GM04504 (cell line): ENCODE measurements at regions not wholly inside any gene's neighbourhood (a gene's known extent, or its start where the extent isn't known, plus 50 kb on each side); places are given as distances from the start of the nearest gene placed in this dataset.
"Not testable (repeated sequence)": the region's sequence is repeated elsewhere in the genome, so short reads cannot be mapped to it uniquely, and the experiment has no call there.

Source experiments
- DNase-seq: peaks from one replicate; pipeline ENCODE4 v3.0.0-alpha.2; 2012; ENCODE audit warnings: low read depth

- no peak for DNase-seq
Measured at GRCh38 chr3:127520993-127521392, 69.5 kb downstream of the TPRA1 start.

- no peak for DNase-seq
Measured at GRCh38 chr3:127518456-127519081, 72.0 kb downstream of the TPRA1 start.

- no peak for DNase-seq
Measured at GRCh38 chr3:127512256-127512655, 78.3 kb downstream of the TPRA1 start.

- no peak for DNase-seq
Measured at GRCh38 chr3:127501177-127501576, 89.4 kb downstream of the TPRA1 start.

GRCh38 chr3:127497676-127498075 is 92.9 kb downstream of the TPRA1 start:
- DNase-seq, result no peak

- no peak for DNase-seq
Measured at GRCh38 chr3:127497166-127497565, 93.4 kb downstream of the TPRA1 start.

GRCh38 chr3:127495821-127496655 is 94.5 kb downstream of the TPRA1 start:
- no peak for DNase-seq

GRCh38 chr3:127493924-127494646 is 96.4 kb downstream of the TPRA1 start:
- no peak for DNase-seq

- no peak for DNase-seq
Measured at GRCh38 chr3:127492426-127492825, 98.1 kb downstream of the TPRA1 start.

- no peak for DNase-seq
Measured at GRCh38 chr3:127491909-127492308, 98.6 kb downstream of the TPRA1 start.

- DNase-seq, result no peak
Measured at GRCh38 chr3:127491323-127491722, 99.2 kb downstream of the TPRA1 start.

- DNase-seq, result not testable (repeated sequence)
Measured at GRCh38 chr3:127491024-127491305, 99.6 kb downstream of the TPRA1 start.

- DNase-seq, result no peak
Measured at GRCh38 chr3:127490271-127491023, 100.1 kb downstream of the TPRA1 start.

GRCh38 chr3:127489357-127489756 is 101.2 kb downstream of the TPRA1 start:
- DNase-seq, result no peak

GRCh38 chr3:127488740-127489139 is 101.8 kb downstream of the TPRA1 start:
- no peak for DNase-seq

- DNase-seq, result no peak
Measured at GRCh38 chr3:127488141-127488672, 102.3 kb downstream of the TPRA1 start.

GRCh38 chr3:127487196-127487595 is 103.3 kb downstream of the TPRA1 start:
- no peak for DNase-seq

GRCh38 chr3:127486321-127486944 is 104.1 kb downstream of the TPRA1 start:
- no peak for DNase-seq

- no peak for DNase-seq
Measured at GRCh38 chr3:127485396-127486170, 105.0 kb downstream of the TPRA1 start.

- peak; percentile 18 for DNase-seq
Measured at GRCh38 chr3:127484601-127485388, 105.7 kb downstream of the TPRA1 start.
